HepG2 (cell line): ENCODE measurements at regions not wholly inside any gene's neighbourhood (a gene's known extent, or its start where the extent isn't known, plus 50 kb on each side); places are given as distances from the start of the nearest gene placed in this dataset.

ENCODE experiments used
- EEA1 ChIP-seq: sonication (generic); formaldehyde crosslinking; IDR thresholded peaks from 2 replicates; pipeline ENCODE4 v1.5.1; 2020; ENCODE audit warnings: mild to moderate bottlenecking, missing genetic modification reagents, borderline replicate concordance
- FOSL1 ChIP-seq: sonication (generic); formaldehyde crosslinking; IDR thresholded peaks from 2 replicates; pipeline ENCODE4 v1.9.0; 2021; ENCODE audit warnings: missing genetic modification reagents, borderline replicate concordance
- HINFP ChIP-seq: sonication (generic); formaldehyde crosslinking; IDR thresholded peaks from 2 replicates; pipeline ENCODE4 v1.4.0; 2020; ENCODE audit warnings: low read depth, mild to moderate bottlenecking, missing genetic modification reagents
- IKZF5 ChIP-seq: IDR thresholded peaks from 2 replicates; pipeline ENCODE4 v1.6.1; 2018; ENCODE audit warnings: missing genetic modification reagents, mild to moderate bottlenecking, missing compliant biosample characterization
- JUN ChIP-seq: sonication (generic); formaldehyde crosslinking; IDR thresholded peaks from 2 replicates; pipeline ENCODE4 v1.4.0; 2020; ENCODE audit warnings: mild to moderate bottlenecking, missing genetic modification reagents
- POLR2A ChIP-seq, 2 experiments: IDR thresholded peaks; 2 replicates each; pipeline ENCODE4 v1.6.1; 2011; ENCODE audit warnings: low read depth in 2 of 2, low read length in 2 of 2, mild to moderate bottlenecking in 1 of 2, moderate library complexity in 1 of 2; ENCODE audit not compliant: insufficient read depth in 1 of 2
- PRDM4 ChIP-seq: sonication (generic); formaldehyde crosslinking; IDR thresholded peaks from 2 replicates; pipeline ENCODE4 v1.9.0; 2021; ENCODE audit warnings: missing genetic modification reagents, borderline replicate concordance
- SNAPC2 ChIP-seq: sonication (generic); formaldehyde crosslinking; IDR thresholded peaks from 2 replicates; pipeline ENCODE4 v1.8.1; 2022; ENCODE audit warnings: mild to moderate bottlenecking, missing genetic modification reagents
- ZFP1 ChIP-seq: IDR thresholded peaks from 2 replicates; pipeline ENCODE4 v1.6.1; 2016
- ZFX ChIP-seq: sonication (generic); formaldehyde crosslinking; IDR thresholded peaks from 2 replicates; pipeline ENCODE4 v1.4.0; 2020; ENCODE audit warnings: mild to moderate bottlenecking, low read depth, missing genetic modification reagents, moderate library complexity
- ZIK1 ChIP-seq: sonication (generic); formaldehyde crosslinking; IDR thresholded peaks from 2 replicates; pipeline ENCODE4 v1.5.0; 2020; ENCODE audit warnings: mild to moderate bottlenecking, low read depth, missing genetic modification reagents, borderline replicate concordance
- ZNF160 ChIP-seq: sonication (generic); formaldehyde crosslinking; IDR thresholded peaks from 2 replicates; pipeline ENCODE4 v1.8.0; 2022; ENCODE audit warnings: mild to moderate bottlenecking, inconsistent platforms, missing genetic modification reagents
- ZNF264 ChIP-seq: sonication (generic); formaldehyde crosslinking; IDR thresholded peaks from 2 replicates; pipeline ENCODE4 v1.4.0; 2020; ENCODE audit warnings: missing genetic modification reagents
- ZNF782 ChIP-seq: sonication (generic); formaldehyde crosslinking; IDR thresholded peaks from 2 replicates; pipeline ENCODE4 v1.4.0; 2020; ENCODE audit warnings: missing genetic modification reagents, mild to moderate bottlenecking, borderline replicate concordance
- ZNF784 ChIP-seq: sonication (generic); formaldehyde crosslinking; IDR thresholded peaks from 2 replicates; pipeline ENCODE4 v1.5.1; 2020; ENCODE audit warnings: missing genetic modification reagents, mild to moderate bottlenecking, borderline replicate concordance
- TF ChIP-seq, protein P1 (sequence below): sonication (generic); formaldehyde crosslinking; IDR thresholded peaks from 2 replicates; pipeline ENCODE4 v1.8.0; 2022; ENCODE audit warnings: mild to moderate bottlenecking, missing genetic modification reagents, moderate library complexity
- TF ChIP-seq, protein P2 (sequence below): sonication (generic); formaldehyde crosslinking; IDR thresholded peaks from 2 replicates; pipeline ENCODE4 v1.4.0; 2020; ENCODE audit warnings: mild to moderate bottlenecking, missing genetic modification reagents
- TF ChIP-seq, protein P3 (sequence below): sonication (generic); formaldehyde crosslinking; IDR thresholded peaks from 2 replicates; pipeline ENCODE4 v1.8.1; 2022; ENCODE audit warnings: low read depth, mild to moderate bottlenecking, missing genetic modification reagents
- TF ChIP-seq, protein P4 (sequence below): sonication (generic); formaldehyde crosslinking; IDR thresholded peaks from 2 replicates; pipeline ENCODE4 v1.8.1; 2022; ENCODE audit warnings: mild to moderate bottlenecking, missing genetic modification reagents

DNA sequence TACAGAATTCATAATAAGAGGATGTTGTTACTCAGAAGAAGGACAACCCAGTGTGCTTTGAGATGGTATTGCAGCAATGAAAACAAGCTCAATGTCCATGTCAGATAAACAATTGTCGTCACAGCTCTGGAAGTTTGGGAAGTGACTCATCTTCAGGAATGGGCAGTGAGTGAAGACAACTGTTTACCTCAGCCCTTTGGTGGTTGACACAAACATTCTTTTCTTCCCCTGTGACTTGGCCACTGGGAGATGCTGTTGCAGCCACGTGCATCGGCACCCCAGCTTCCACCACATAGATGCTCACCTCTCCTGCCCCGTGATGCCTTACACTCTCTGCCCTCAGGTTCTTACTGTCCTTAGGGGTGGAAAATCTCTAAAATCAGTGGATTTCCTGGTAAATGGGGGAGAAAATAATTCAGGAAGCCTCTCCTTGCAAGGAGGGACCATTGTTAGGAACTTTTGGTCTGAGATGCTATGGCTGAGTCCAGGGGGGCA is 114.1 kb upstream of the GALNT15 start (continued):
- TF ChIP-seq, protein P1, sequence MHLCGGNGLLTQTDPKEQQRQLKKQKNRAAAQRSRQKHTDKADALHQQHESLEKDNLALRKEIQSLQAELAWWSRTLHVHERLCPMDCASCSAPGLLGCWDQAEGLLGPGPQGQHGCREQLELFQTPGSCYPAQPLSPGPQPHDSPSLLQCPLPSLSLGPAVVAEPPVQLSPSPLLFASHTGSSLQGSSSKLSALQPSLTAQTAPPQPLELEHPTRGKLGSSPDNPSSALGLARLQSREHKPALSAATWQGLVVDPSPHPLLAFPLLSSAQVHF (CRISPR knock-in tag), result no peak
- TF ChIP-seq, protein P2, sequence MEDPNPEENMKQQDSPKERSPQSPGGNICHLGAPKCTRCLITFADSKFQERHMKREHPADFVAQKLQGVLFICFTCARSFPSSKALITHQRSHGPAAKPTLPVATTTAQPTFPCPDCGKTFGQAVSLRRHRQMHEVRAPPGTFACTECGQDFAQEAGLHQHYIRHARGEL (CRISPR knock-in tag), result no peak
- TF ChIP-seq FOSL1 (CRISPR knock-in tag) (peak; percentile 99), POLR2A (IDR thresholded peaks at IDR 0.05; ENCODE audit: insufficient read depth in 1 of 2, low read depth in 2 of 2, low read length in 2 of 2) (no peak), PRDM4 (CRISPR knock-in tag) (no peak), ZFP1 (CRISPR knock-in tag) (peak; percentile 89), IKZF5 (CRISPR knock-in tag) (peak; percentile 94), ZNF784 (CRISPR knock-in tag) (no peak), ZNF264 (CRISPR knock-in tag) (peak; percentile 66; the same call in 1 of the 2 replicates), JUN (CRISPR knock-in tag) (peak; percentile 100), ZIK1 (peak; percentile 38; the same call in 1 of the 2 replicates), HINFP (CRISPR knock-in tag) (no peak), SNAPC2 (CRISPR knock-in tag) (0 out of 2 replicates have a peak, but pooled peaks have one; percentile 47), EEA1 (CRISPR knock-in tag) (no peak), ZNF160 (CRISPR knock-in tag) (peak; percentile 67; the same call in 1 of the 2 replicates), ZFX (CRISPR knock-in tag) (no peak), ZNF782 (CRISPR knock-in tag) (no peak)
- TF ChIP-seq, protein P3, sequence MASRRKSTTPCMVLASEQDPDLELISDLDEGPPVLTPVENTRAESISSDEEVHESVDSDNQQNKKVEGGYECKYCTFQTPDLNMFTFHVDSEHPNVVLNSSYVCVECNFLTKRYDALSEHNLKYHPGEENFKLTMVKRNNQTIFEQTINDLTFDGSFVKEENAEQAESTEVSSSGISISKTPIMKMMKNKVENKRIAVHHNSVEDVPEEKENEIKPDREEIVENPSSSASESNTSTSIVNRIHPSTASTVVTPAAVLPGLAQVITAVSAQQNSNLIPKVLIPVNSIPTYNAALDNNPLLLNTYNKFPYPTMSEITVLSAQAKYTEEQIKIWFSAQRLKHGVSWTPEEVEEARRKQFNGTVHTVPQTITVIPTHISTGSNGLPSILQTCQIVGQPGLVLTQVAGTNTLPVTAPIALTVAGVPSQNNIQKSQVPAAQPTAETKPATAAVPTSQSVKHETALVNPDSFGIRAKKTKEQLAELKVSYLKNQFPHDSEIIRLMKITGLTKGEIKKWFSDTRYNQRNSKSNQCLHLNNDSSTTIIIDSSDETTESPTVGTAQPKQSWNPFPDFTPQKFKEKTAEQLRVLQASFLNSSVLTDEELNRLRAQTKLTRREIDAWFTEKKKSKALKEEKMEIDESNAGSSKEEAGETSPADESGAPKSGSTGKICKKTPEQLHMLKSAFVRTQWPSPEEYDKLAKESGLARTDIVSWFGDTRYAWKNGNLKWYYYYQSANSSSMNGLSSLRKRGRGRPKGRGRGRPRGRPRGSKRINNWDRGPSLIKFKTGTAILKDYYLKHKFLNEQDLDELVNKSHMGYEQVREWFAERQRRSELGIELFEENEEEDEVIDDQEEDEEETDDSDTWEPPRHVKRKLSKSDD (CRISPR knock-in tag), result 0 out of 2 replicates have a peak, but pooled peaks have one; percentile 53
- TF ChIP-seq, protein P4, sequence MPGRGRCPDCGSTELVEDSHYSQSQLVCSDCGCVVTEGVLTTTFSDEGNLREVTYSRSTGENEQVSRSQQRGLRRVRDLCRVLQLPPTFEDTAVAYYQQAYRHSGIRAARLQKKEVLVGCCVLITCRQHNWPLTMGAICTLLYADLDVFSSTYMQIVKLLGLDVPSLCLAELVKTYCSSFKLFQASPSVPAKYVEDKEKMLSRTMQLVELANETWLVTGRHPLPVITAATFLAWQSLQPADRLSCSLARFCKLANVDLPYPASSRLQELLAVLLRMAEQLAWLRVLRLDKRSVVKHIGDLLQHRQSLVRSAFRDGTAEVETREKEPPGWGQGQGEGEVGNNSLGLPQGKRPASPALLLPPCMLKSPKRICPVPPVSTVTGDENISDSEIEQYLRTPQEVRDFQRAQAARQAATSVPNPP, result no peak
